NCI-H1930 (cell line): ENCODE measurements at regions not wholly inside any gene's neighbourhood (a gene's known extent, or its start where the extent isn't known, plus 50 kb on each side); places are given as distances from the start of the nearest gene placed in this dataset.

ENCODE experiments used
- DNase-seq, 2 experiments: peaks; one replicate each; lab custom pipeline; 2025; lab: John Stamatoyannopoulos, UW

DNA sequence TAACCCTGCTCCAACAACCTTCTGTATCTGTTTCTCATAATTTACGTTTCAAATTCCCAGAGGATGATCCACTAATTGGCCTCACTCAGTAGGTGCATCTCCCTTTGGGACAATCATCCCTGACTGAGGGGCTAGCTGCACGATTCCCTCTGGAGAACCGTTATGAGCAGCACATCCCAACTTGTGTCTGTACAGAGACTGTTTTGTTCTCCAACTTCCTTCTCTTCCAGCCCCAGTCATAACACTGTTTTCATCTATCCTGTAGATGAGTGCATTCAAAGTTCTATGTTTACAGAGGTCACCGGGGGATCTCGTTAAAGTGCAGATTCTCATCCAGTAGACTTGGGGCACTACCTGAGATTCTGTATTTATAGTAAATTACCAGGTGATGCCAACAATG lies 187.2 kb downstream of the REEP3 start:
- DNase-seq, result no peak

DNA sequence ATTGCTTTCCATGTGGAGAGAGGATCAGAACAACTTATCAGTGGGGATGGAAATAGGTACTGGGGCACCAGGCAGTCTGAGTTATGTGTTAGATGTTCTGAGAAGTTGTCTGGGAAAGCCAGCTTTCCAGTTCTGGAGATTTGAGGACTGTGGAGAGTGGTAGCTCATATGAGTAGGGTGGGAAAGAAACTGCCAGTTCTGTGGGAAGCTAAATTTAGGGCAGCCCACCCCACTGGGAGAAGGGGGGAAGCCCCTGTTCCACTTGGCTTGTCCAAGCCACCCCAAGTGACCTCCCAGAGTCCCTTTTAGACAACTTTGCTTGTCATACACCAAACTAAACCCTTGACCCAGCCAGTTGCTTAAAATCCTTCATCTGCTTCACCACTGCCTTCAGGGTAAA lies 189.5 kb downstream of the REEP3 start:
- DNase-seq, result no peak

DNA sequence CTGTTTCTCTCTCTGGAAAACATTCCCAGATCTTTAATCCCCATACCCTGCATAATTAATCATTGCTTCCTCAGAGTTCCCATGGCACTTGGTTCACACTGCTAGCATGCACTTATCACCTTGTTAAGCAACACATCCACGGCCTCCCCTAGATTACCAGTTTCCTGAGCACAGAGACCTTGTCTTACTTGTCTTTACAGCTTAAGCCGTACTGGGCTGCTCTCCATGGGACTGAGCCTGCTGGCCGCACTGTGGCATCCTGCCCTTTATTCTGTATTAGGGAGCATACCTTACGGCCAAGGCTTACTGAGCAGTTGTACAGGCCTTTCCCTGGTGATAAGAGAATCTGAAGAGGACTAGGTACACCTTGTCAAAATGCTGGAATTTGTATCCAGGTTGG lies 190.2 kb downstream of the REEP3 start:
- no peak for DNase-seq

GRCh38 chr10:63711867-63712716 lies 190.9 kb downstream of the REEP3 start:
- DNase-seq, result no peak

DNA sequence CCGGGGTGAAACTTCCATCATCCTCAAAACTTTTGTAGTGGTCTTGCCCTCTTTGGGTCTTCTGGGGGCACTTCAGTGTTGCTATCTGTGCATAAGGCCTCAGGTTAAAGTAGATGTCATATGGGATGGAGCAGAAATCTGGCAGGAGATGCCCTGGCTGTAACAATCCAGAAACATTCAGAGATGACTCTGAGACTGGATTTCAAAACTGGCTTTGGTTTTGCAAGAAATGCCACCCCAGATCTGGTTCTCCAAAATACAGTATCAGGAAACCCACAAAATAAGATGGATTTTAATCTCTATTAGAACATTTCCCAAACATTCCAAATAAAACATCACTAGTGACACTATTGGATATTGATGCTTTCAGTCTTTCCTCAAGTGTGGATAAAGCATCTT lies 191.5 kb downstream of the REEP3 start:
- no peak for DNase-seq

DNA sequence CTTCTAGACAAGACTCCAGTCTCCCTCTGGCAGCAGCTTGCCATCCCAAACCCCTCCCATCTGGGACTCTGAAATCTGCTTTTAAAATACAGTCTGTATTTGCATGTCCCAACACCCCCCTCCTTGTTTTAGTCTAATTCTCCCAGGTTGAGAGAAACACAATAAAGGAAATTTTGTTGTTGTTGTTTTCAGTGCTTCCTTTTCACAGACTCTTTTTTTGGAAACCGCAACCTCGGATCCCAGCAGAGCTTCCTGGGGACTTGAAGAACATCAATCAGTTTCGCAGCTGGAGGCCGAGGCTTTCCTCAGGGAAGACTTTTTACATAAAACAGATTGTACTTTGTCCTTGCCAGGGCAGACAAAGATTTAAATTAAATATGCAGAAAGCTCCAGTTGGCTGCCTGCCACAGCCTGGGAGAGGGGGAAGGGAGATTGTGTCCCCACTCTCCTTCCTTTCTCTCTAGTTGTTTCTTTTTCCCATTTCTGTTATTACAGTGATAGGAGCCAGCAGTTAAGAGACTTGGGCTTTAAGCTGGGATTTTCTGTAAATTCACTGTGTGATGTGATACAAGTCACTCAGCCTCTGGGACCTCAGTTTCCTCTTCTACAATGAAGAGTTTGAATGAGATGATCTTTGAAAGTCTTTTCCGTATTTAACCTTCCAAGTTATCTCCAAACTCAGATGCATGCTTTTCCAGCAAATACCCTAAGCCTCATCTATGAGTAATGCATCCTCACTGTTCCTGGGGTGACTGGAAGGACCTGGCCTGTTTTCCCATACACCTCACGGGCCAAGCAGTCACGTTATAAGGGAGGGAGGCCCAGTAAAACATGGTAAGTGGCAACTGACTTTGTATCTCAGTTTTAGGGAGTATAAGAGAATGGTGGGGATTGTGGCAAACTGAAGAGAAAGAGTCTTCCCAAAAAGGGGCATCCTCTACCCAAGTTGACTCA lies 192.3 kb downstream of the REEP3 start:
- DNase-seq, result no peak

- no peak for DNase-seq
Measured at GRCh38 chr10:63716016-63716580, 194.9 kb downstream of the REEP3 start.

- DNase-seq, result no peak
Measured at GRCh38 chr10:63717027-63717715, 196.0 kb downstream of the REEP3 start.

- DNase-seq, result no peak
Measured at GRCh38 chr10:63718006-63718405, 196.8 kb downstream of the REEP3 start.

DNA sequence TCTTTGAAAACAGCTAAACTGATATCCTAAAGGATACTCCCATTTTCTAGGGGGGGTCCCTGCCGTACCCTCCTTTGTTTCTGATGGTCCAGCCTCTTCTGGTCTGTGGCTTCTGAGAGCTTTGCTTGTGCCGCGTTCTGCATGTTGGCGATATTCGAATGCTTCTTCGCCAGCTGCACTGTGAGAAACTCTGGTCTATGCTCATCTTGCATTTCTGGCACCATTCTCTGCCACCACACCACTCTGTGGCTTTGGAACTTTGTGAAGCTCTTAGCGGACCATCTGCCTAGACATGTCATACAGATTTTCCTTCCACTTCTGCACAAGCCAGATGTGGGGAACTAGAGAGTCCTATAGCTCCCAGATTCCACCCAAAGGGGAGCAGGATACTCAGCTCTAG lies 197.2 kb downstream of the REEP3 start:
- no peak for DNase-seq

DNA sequence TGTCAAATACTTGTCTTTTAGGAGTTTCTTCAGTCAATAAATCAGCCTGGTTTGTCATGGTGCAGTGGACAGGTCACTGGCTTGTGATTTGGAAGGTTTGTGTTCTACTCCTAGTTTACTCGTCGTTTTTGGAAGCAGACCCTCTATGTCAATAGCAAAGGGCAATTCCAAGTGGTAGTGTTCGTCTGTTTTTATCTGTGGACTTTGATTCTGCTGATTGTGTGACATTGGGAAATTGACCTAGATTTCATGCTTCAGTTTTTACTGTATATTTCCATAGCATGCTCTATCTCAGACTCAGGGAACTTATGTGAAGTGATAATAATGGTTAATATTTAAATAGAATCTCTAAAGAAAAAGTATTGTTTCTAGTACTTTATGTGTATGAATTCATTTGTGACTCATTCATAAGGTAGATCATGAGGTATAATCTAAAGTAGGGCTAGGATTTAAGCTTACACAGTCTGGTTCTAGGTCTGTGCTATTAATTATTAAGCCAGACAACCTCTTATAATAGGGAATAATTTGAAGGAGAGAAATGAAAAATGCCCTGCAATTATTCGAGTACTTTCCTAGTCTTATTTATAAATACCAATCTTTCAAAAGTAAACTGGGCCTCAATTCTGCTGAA lies 198.1 kb downstream of the REEP3 start:
- no peak for DNase-seq

DNA sequence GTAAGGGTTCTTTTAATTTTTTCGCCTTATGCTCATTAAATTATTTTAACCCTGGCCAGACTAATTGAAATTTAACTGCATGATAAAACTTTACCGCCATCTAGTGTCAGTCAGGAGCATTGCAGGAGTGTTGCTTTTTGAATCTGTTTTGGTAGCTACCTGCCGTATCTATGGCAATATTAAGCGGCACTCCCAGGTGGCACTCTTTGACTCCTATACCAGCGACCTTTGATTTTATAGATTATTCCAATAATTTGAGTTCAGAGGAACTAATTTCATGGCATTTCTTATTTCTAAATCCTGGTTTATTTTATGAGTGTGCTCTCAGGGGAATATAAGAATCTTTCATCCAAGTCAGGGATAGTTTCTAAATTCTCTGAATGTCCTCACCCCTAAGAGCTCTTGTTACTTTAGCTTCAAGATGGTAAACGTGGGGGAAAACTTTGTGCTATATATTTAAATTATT lies 198.9 kb downstream of the REEP3 start:
- peak; percentile 1 to 15 for DNase-seq

DNA sequence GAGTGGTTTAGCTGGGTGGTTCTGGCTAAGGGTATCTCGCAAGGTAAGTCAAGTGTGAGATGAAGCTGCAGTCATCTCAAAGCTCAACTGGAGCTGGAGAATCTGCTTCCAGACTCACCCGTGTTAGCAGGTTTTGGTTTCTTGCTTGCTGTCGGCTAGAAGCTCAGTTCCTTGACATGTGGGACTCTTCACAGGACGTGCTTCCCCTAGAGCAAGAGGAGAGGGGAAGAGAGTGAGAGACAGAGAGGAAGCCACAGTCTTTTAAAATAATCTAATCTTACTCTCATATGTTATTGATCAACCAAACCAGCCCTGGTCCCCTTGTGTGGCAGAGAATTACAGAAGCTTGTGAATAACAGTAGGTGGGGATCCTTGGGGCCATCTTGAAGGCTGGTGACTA lies 199.5 kb downstream of the REEP3 start:
- no peak for DNase-seq

GRCh38 chr10:63722537-63722936 lies 201.3 kb downstream of the REEP3 start:
- DNase-seq, result no peak

DNA sequence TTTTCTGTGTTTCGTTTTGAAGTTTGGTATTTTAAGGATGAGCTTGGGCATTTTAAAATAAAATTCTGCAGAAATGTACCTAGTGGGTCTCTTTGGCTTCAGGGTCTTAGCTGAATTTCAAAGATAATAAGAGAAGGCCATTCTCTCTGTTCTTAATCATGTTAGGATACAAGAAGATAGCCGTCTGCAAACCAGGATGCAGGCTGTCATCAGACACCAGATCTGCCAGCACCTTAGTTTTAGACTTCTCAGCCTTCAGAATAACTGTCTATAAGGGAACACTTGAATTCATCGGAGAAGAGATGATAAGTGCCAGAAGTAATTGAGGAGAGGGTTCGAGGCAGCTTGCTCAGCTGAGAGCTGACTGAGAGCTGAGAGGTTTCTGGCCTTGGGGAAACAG lies 202.1 kb downstream of the REEP3 start:
- no peak for DNase-seq

DNA sequence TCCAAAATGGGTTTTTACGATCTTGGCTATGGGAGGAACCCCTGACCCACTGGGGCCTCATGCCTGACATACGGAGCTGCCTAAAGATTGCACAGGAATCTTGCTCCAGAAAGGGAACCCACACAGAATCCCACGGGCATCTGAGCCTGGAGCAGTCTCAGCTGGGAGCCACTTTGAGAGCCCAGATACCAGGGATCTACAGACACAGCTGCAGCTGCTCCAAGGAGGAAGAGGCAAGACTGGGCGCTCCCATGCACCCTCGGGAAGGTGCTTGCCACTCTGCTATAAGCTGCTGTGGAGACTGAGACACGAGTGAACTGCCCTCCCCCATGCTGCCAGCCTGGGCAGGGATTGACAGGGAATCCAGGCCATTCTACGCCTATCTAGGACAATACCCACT lies 202.5 kb downstream of the REEP3 start:
- DNase-seq, result no peak

- no peak for DNase-seq
Measured at GRCh38 chr10:63724922-63725321, 203.7 kb downstream of the REEP3 start.

DNA sequence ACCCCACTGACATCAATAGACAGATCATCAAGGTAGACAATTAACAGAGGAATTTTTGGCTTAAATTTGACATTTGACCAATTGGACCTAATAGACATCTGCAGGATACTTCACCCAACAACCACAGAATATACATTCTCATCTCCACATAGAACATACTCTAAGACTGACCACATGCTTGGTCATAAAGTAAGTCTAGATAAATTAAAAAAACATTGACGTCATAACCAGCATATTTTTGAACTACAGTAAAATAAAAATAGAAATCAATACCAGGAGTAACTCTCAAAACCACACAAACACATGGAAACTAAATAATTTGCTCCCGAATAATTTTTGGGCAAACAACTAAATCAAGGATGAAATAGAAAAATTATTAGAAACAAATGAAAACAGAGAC lies 205.7 kb downstream of the REEP3 start:
- DNase-seq, result no peak

DNA sequence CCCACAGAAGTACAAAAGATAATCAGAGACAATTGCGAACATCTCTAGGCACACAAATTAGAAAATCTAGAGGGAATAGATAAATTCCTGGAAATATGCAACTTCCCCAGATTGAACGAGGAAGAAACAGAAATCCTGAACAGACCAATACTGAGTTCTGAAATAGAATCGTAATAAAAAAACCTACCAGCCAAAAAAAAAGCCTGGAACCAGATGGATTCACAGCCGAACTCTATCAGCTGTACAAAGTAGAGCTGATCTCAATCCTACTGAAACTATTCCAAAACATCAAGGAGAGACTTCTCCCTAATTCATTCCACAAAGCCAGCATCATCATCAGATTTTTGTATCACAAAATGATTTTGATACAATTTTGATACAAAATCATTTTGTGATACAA lies 206.4 kb downstream of the REEP3 start:
- no peak for DNase-seq

DNA sequence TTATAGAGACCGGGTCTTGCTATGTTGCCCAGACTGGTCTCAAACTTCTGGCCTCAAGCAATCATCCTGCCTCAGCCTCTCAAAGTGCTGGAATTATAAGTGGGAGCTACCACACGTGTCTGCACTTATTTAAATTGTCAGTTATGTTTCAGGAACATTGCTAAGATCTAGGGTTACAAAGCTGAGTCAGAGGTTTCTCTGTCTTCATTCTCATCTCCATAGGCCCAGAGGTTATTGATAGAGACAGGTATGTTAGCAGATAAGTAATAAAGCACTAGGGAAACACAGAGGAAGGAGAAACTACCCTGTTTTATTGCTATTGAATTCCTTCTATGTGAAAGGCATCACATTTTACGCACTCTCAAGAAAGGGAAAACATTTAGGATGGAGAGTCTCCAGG lies 214.1 kb downstream of the REEP3 start:
- no peak for DNase-seq

DNA sequence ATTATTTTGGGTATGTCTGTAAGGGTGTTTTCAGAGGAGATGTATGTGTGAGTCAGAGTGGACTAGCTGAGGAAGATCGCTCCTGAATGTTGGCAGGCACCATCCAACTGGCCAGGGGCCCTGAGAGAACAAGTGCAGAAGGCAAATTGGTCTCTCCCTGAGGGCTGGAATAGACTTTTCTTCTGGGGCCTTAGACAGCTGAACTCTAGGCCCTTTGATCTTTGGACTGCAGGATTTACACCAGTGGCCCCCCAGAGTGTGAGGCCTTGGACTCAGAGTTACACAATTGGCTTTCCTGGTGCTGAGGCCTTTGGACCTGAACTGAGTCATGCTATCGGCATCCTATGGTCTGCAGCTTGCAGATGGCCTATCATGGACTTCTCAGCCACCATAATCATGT lies 217.2 kb downstream of the REEP3 start:
- no peak for DNase-seq
